NCI-H2107 treated with DMSO at 0.1 percent for 48 hours (cell line): ENCODE measurements at regions not wholly inside any gene's neighbourhood (a gene's known extent, or its start where the extent isn't known, plus 50 kb on each side); places are given as distances from the start of the nearest gene placed in this dataset.
"Not testable (repeated sequence)": the region's sequence is repeated elsewhere in the genome, so short reads cannot be mapped to it uniquely, and the experiment has no call there.

Experiments used
- DNase-seq: peaks from one replicate; lab custom pipeline; 2025; ENCODE audit not compliant: unreplicated experiment; lab: John Stamatoyannopoulos, UW

DNA sequence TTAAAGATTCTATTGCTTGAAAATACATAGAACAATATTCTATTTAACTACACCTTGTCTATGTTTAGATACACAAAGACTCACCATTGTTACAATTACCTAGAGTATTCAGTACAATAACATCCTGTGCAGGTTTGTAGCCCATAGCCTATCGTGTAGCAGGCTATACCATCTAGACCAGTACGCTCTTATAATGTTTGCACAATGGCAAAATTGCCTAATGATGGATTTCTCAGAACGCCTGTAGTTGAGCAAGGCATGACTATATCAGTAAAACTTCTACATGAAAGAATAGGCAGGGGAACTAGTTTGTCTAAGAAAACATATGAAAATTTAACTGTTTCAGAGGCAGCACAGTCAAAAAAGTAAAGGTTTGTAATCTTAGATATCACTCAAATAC, 375.9 kb downstream of the DAD1 start:
- no peak for DNase-seq

GRCh38 chr14:22210906-22211305, 378.1 kb downstream of the DAD1 start:
- DNase-seq = no peak

GRCh38 chr14:22210026-22210425, 379.0 kb downstream of the DAD1 start:
- no peak for DNase-seq

GRCh38 chr14:22203036-22203435, 386.0 kb downstream of the DAD1 start:
- no peak for DNase-seq

- no peak for DNase-seq
These were observed 386.7 kb downstream of the DAD1 start for GRCh38 chr14:22202313-22202712.

GRCh38 chr14:22200977-22201605, 387.9 kb downstream of the DAD1 start:
- no peak for DNase-seq

DNA sequence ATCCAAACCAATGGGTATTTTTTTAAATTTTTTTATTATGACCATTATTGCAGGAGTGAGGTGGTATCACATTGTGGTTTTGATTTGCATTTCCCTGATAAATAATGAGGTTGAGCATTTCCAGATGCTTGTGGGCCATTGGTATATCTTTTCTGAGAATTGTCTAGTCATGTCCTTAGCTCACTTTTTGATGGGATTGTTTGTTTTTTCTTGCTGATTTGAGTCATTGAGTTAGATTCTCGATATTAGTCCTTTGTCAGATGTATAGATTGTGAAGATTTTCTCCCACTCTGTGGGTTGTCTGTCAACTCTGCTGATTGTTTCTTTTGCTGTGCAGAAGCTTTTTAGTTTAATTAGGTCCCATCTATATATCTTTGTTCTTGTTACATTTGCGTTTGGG, 388.9 kb downstream of the DAD1 start:
- not testable (repeated sequence) for DNase-seq

DNA sequence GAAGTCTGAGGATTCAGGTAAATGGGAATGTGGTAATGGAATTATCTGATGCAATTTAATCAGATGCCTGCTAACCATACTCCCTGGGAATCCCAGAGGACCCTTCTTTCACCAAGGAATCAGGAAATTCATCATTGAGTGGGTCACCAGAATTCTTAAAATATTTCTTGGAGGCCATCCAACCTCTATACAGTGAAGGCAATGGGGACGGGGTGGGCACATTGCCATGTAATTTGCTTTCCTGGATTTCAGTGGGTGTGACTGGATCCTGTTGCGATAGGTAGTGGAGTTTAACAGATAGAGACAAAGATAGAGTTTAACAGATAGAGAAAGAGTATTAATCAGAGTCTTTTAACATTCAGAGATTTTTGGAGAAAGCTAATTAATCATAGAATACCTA, 394.4 kb downstream of the DAD1 start:
- no peak for DNase-seq

- no peak for DNase-seq
These were observed 398.4 kb downstream of the DAD1 start for GRCh38 chr14:22190411-22191191.

- DNase-seq = no peak
These were observed 399.1 kb downstream of the DAD1 start for GRCh38 chr14:22189881-22190280.

GRCh38 chr14:22188318-22188717, 400.7 kb downstream of the DAD1 start:
- no peak for DNase-seq

- no peak for DNase-seq
These were observed 403.2 kb downstream of the DAD1 start for GRCh38 chr14:22185789-22186188.

GRCh38 chr14:22185191-22185590, 403.8 kb downstream of the DAD1 start:
- no peak for DNase-seq

- no peak for DNase-seq
These were observed 404.2 kb downstream of the DAD1 start for GRCh38 chr14:22184830-22185168.

- DNase-seq = no peak
These were observed 404.7 kb downstream of the DAD1 start for GRCh38 chr14:22184157-22184829.

GRCh38 chr14:22180045-22180444, 409.0 kb downstream of the DAD1 start:
- DNase-seq = no peak

- no peak for DNase-seq
These were observed 409.8 kb downstream of the DAD1 start for GRCh38 chr14:22179190-22179589.

- DNase-seq = no peak
These were observed 410.6 kb downstream of the DAD1 start for GRCh38 chr14:22178333-22178839.

GRCh38 chr14:22177870-22178269, 411.2 kb downstream of the DAD1 start:
- no peak for DNase-seq

- DNase-seq = no peak
These were observed 412.1 kb downstream of the DAD1 start for GRCh38 chr14:22176957-22177356.

- not testable (repeated sequence) for DNase-seq
These were observed 413.8 kb downstream of the DAD1 start for GRCh38 chr14:22175278-22175558.
